Fibroblast of villous mesenchyme (primary cell): ENCODE measurements at regions not wholly inside any gene's neighbourhood (a gene's known extent, or its start where the extent isn't known, plus 50 kb on each side); places are given as distances from the start of the nearest gene placed in this dataset.

Experiments
- DNase-seq: peaks from one replicate; pipeline ENCODE4 v3.0.0-alpha.2; 2010; ENCODE audit warnings: low read depth
- H3K4me3 ChIP-seq: 2 replicates; pipeline ENCODE4 v1.5.1; 2011; ENCODE audit warnings: low read depth, mild to moderate bottlenecking, low read length
- CTCF ChIP-seq: IDR thresholded peaks from 2 replicates; pipeline ENCODE4 v1.5.1; 2012; ENCODE audit warnings: low read depth, mild to moderate bottlenecking, low read length; ENCODE audit not compliant: insufficient read depth

GRCh38 chr4:17332478-17332877 lies 179.4 kb downstream of the QDPR start:
- no peak for DNase-seq
- no peak overlapping the region for H3K4me3 ChIP-seq

GRCh38 chr4:17329046-17329445 lies 182.8 kb downstream of the QDPR start:
- no peak for DNase-seq
- no peak for TF ChIP-seq CTCF
- H3K4me3 ChIP-seq = no peak overlapping the region

More at GRCh38 chr4:17332478-17332877, 179.4 kb downstream of the QDPR start:
- peak; percentile 14 for TF ChIP-seq CTCF

GRCh38 chr4:17328141-17328815 lies 183.6 kb downstream of the QDPR start:
- H3K4me3 ChIP-seq = no peak overlapping the region
- DNase-seq = no peak
- no peak for TF ChIP-seq CTCF

GRCh38 chr4:17327591-17327990 lies 184.3 kb downstream of the QDPR start:
- no peak for DNase-seq
- no peak for TF ChIP-seq CTCF
- H3K4me3 ChIP-seq = no peak overlapping the region

- no peak for TF ChIP-seq CTCF
- H3K4me3 ChIP-seq = no peak overlapping the region
- DNase-seq = no peak
Measured at GRCh38 chr4:17326756-17327155, 185.1 kb downstream of the QDPR start.

- no peak for TF ChIP-seq CTCF
- no peak overlapping the region for H3K4me3 ChIP-seq
- DNase-seq = no peak
Measured at GRCh38 chr4:17325098-17325497, 186.8 kb downstream of the QDPR start.

GRCh38 chr4:17324386-17324830 lies 187.5 kb downstream of the QDPR start:
- H3K4me3 ChIP-seq = no peak overlapping the region
- TF ChIP-seq CTCF = peak; percentile 73
- peak; percentile 60 for DNase-seq
